ENCODE measurements at regions not wholly inside any gene's neighbourhood (a gene's known extent, or its start where the extent isn't known, plus 50 kb on each side); places are given as distances from the start of the nearest gene placed in this dataset.

DNA sequence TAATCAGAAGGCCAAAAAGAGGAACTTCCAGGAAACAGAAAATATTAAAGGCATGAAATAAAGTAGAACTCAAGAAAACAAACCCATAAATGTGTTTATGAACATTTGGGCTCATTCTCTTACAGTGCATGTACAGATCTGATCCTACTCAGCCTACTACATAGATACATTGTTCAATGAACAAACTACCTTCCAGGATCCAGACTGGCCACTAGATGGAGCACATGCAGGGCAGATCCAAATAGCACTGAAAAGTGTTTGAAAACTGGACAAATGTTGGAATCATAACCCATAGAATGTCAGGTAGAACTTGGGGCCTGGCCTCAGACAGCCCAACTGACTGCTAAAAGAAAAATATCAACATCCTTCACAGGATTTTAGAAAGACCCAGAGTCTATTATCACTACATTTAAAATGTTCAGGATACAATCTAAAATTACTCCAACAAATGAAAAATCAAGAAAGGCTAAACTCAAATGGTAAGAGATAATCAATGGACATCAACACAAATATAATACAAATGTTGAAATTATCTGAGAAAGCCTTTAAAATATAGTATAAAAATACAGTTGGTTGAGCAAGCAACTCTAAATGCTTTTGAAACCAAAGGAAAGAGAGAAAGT is 122.4 kb upstream of the NUDT7 start:
- TF ChIP-seq POLR2A (IDR thresholded peaks at IDR 0.05) = no peak
- TF ChIP-seq, protein P1, sequence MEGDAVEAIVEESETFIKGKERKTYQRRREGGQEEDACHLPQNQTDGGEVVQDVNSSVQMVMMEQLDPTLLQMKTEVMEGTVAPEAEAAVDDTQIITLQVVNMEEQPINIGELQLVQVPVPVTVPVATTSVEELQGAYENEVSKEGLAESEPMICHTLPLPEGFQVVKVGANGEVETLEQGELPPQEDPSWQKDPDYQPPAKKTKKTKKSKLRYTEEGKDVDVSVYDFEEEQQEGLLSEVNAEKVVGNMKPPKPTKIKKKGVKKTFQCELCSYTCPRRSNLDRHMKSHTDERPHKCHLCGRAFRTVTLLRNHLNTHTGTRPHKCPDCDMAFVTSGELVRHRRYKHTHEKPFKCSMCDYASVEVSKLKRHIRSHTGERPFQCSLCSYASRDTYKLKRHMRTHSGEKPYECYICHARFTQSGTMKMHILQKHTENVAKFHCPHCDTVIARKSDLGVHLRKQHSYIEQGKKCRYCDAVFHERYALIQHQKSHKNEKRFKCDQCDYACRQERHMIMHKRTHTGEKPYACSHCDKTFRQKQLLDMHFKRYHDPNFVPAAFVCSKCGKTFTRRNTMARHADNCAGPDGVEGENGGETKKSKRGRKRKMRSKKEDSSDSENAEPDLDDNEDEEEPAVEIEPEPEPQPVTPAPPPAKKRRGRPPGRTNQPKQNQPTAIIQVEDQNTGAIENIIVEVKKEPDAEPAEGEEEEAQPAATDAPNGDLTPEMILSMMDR (IDR thresholded peaks at IDR 0.05) = peak; percentile 65 to 80 (median 76)
- Histone ChIP-seq H3K4me3 (no peak overlapping the region), H3K9me3 (no peaks in the 10 kb centered on the region), H3K27me3 (no peaks in the 10 kb centered on the region), H3K36me3 (no peaks in the 10 kb centered on the region), H3K4me1 (no peaks in the 10 kb centered on the region), H3K27ac (no peak overlapping the region)
- ATAC-seq (peak; percentile 66 to 77 (median 70)), DNase-seq (no peak)
- intact Hi-C loops (cut with DNase I) = no loop called here

GRCh38 chr16:77600555-77600954 is 121.8 kb upstream of the NUDT7 start:
- Histone ChIP-seq H3K9me3 (no peaks in the 10 kb centered on the region), H3K27ac (no peak overlapping the region), H3K4me3 (no peak overlapping the region), H3K4me1 (no peaks in the 10 kb centered on the region), H3K36me3 (no peaks in the 10 kb centered on the region), H3K27me3 (no peaks in the 10 kb centered on the region)
- 47% methylated on average over 2 of the region's 2 CpGs for WGBS (ENCODE audit: insufficient coverage, low coverage, low lambda C conversion rate, missing lambda C conversion rate)
- TF ChIP-seq POLR2A (IDR thresholded peaks at IDR 0.05) = no peak
- TF ChIP-seq, protein P1 (IDR thresholded peaks at IDR 0.05) = no peak
- intact Hi-C loops (cut with DNase I) = no loop called here
- no peak for DNase-seq
- ATAC-seq = no peak

DNA sequence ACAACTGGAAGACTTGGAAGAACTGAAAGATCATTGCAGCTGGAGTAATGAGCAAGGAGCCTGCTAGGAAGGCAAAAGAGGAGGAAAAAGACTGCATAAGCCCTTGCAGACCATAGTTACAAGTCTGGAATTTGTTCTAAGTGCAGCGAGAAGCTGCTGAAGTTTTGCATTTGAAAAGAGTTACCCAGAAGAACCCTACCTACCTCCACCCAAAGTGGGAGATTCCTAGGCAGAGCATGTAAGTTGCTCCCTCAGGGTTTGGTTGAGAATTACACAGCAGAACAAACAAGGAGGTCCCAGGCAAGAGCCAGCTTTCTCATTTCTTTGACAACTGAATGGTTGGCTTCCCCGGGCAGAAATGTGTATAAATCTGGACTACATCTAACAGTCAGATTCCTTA is 118.7 kb upstream of the NUDT7 start:
- 61% methylated on average over 2 of the region's 2 CpGs for WGBS (ENCODE audit: insufficient coverage, low coverage, low lambda C conversion rate, missing lambda C conversion rate)
- intact Hi-C loops (cut with DNase I) = no loop called here
- Histone ChIP-seq H3K4me3 (no peak overlapping the region), H3K9me3 (no peaks in the 10 kb centered on the region), H3K4me1 (no peaks in the 10 kb centered on the region), H3K36me3 (no peaks in the 10 kb centered on the region), H3K27me3 (no peaks in the 10 kb centered on the region), H3K27ac (no peak overlapping the region)
- ATAC-seq = no peak
- TF ChIP-seq, protein P1 (IDR thresholded peaks at IDR 0.05) = no peak
- TF ChIP-seq POLR2A (IDR thresholded peaks at IDR 0.05) = no peak
- no peak for DNase-seq

DNA sequence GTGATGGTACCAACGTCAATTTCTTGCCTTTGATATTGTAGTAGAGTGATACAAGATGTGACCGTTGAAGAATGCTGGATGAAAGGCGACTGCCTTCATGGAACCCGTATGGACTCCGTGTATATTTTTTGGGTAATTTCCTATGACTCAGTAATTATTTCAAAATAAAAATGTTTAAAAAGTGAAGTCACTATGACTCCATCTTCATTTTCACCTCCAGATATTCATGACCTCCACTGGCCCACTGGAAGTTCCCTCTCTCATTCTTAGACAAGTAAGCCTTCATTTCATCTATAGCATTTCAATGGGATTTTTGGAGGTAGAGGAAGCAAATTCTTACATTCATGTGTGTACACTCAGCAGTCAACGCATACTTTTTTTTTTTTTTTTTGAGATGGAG is 111.8 kb upstream of the NUDT7 start:
- no peak for ATAC-seq
- no peaks in the 10 kb centered on the region for H3K27me3 ChIP-seq
- no peaks in the 10 kb centered on the region for H3K9me3 ChIP-seq
- TF ChIP-seq, protein P1 (IDR thresholded peaks at IDR 0.05) = no peak
- no peak for TF ChIP-seq POLR2A (IDR thresholded peaks at IDR 0.05)
- intact Hi-C loops (cut with DNase I) = no loop called here
- 78% methylated on average over 6 of the region's 6 CpGs for WGBS (ENCODE audit: insufficient coverage, low coverage, low lambda C conversion rate, missing lambda C conversion rate)
- no peaks in the 10 kb centered on the region for H3K4me1 ChIP-seq
- H3K27ac ChIP-seq = no peak overlapping the region
- no peaks in the 10 kb centered on the region for H3K36me3 ChIP-seq
- no peak for DNase-seq
- H3K4me3 ChIP-seq = no peak overlapping the region

GRCh38 chr16:77611386-77611785 is 110.9 kb upstream of the NUDT7 start:
- H3K36me3 ChIP-seq = no peaks in the 10 kb centered on the region
- DNase-seq (no peak), ATAC-seq (no peak)
- no peaks in the 10 kb centered on the region for H3K4me1 ChIP-seq
- no peaks in the 10 kb centered on the region for H3K27me3 ChIP-seq
- TF ChIP-seq, protein P1 (IDR thresholded peaks at IDR 0.05) = no peak
- no peak for TF ChIP-seq POLR2A (IDR thresholded peaks at IDR 0.05)
- no peak overlapping the region for H3K27ac ChIP-seq
- 19% methylated on average over 2 of the region's 2 CpGs for WGBS (ENCODE audit: insufficient coverage, low coverage, low lambda C conversion rate, missing lambda C conversion rate)
- H3K9me3 ChIP-seq = no peaks in the 10 kb centered on the region
- intact Hi-C loops (cut with DNase I) = no loop called here
- no peak overlapping the region for H3K4me3 ChIP-seq

Data from right lobe of liver (tissue), 6 donors.